ENCODE measurements at regions not wholly inside any gene's neighbourhood (a gene's known extent, or its start where the extent isn't known, plus 50 kb on each side); places are given as distances from the start of the nearest gene placed in this dataset.
"Not testable (repeated sequence)": the region's sequence is repeated elsewhere in the genome, so short reads cannot be mapped to it uniquely, and the experiment has no call there.

GRCh38 chr7:150049012-150049655 is 175.4 kb downstream of the ATP6V0E2 start:
- Mint-ChIP-seq H3K4me1 (peaks cover 0 to 21% (median 2%) of the 10 kb centered on the region in 4 donors), H3K27me3 (peaks cover 22% of the 10 kb centered on the region), H3K4me3 (peak overlapping the region in 2 of 4 donors; percentile 64 to 74)
- ATAC-seq (ENCODE audit: low read depth in 2 of 2) = peak; percentile 38 to 51
- H3K4me1 ChIP-seq (ENCODE audit: control insufficient read depth, insufficient read depth, low read length, poor library complexity, severe bottlenecking); DNase-seq; H3K36me3 ChIP-seq (ENCODE audit: control insufficient read depth, insufficient read depth, low read length); H3K27ac ChIP-seq (ENCODE audit: insufficient read depth, low read length, poor library complexity, severe bottlenecking); H3K27ac Mint-ChIP-seq; H3K9me3 ChIP-seq (ENCODE audit: control insufficient read depth in 2 of 2, low read length in 2 of 2); H3K27me3 ChIP-seq (ENCODE audit: control insufficient read depth, insufficient read depth, low read length); H3K4me3 ChIP-seq (ENCODE audit: low read depth, low read length); H3K36me3 Mint-ChIP-seq; H3K9me3 Mint-ChIP-seq: not testable (repeated sequence)

DNA sequence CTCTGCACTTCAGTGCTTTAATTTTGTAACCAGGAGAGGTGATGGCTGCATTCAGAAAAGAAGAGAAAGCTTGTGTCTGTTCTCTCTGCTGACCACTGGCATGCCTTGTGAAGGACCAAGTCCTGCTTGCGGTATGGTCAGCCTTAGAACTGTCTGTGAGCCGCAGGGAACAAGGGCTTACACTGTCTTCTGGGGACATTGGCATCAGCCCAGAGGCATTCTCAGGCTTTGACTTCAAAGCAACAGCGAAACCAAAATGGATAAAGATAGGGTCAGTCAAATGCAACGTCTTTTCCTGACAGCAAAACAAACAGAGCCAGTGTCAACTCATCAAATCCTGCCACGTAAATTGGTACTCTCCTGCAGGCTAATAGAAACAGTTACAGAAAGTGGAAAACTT is 179.6 kb downstream of the ATP6V0E2 start:
- Mint-ChIP-seq H3K27me3 (peaks cover 11% of the 10 kb centered on the region), H3K4me1 (peaks cover 0 to 14% (median 1%) of the 10 kb centered on the region in 4 donors)
- not testable (repeated sequence) for H3K36me3 ChIP-seq (ENCODE audit: control insufficient read depth, insufficient read depth, low read length); H3K27ac Mint-ChIP-seq; DNase-seq; ATAC-seq (ENCODE audit: low read depth in 2 of 2); H3K9me3 Mint-ChIP-seq; H3K4me3 Mint-ChIP-seq; H3K27ac ChIP-seq (ENCODE audit: insufficient read depth, low read length, poor library complexity, severe bottlenecking); H3K27me3 ChIP-seq (ENCODE audit: control insufficient read depth, insufficient read depth, low read length); H3K4me3 ChIP-seq (ENCODE audit: low read depth, low read length); H3K9me3 ChIP-seq (ENCODE audit: control insufficient read depth in 2 of 2, low read length in 2 of 2); H3K36me3 Mint-ChIP-seq; H3K4me1 ChIP-seq (ENCODE audit: control insufficient read depth, insufficient read depth, low read length, poor library complexity, severe bottlenecking)

DNA sequence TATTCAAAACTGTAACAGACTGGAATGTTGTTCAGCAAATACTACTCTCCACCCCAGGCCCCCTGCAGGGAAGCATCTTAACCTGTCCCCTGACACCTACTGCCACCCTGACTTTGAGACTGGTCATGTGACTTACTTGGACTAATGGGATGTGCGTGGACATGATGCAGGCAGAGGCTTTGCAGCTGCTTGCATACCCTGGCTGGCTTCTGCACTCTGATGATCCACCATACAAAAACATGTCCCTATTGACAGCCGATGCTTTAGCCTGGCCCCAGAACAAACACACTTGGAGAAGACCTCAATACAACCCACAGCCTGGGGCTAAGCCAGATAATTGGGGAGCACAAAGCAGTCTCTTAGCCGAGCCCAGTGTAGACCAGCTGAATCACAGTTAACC is 180.5 kb downstream of the ATP6V0E2 start:
- not testable (repeated sequence) for H3K4me1 ChIP-seq (ENCODE audit: control insufficient read depth, insufficient read depth, low read length, poor library complexity, severe bottlenecking); H3K4me3 ChIP-seq (ENCODE audit: low read depth, low read length); H3K4me3 Mint-ChIP-seq; H3K27me3 ChIP-seq (ENCODE audit: control insufficient read depth, insufficient read depth, low read length); H3K27me3 Mint-ChIP-seq; H3K36me3 Mint-ChIP-seq; H3K27ac ChIP-seq (ENCODE audit: insufficient read depth, low read length, poor library complexity, severe bottlenecking); H3K9me3 Mint-ChIP-seq; DNase-seq; H3K27ac Mint-ChIP-seq; H3K36me3 ChIP-seq (ENCODE audit: control insufficient read depth, insufficient read depth, low read length); ATAC-seq (ENCODE audit: low read depth in 2 of 2); H3K9me3 ChIP-seq (ENCODE audit: control insufficient read depth in 2 of 2, low read length in 2 of 2)
- peaks cover 0 to 12% (median 1%) of the 10 kb centered on the region in 4 donors for H3K4me1 Mint-ChIP-seq

GRCh38 chr7:150060259-150061221 is 186.8 kb downstream of the ATP6V0E2 start:
- not testable (repeated sequence) for H3K27ac ChIP-seq (ENCODE audit: insufficient read depth, low read length, poor library complexity, severe bottlenecking); H3K9me3 ChIP-seq (ENCODE audit: control insufficient read depth in 2 of 2, low read length in 2 of 2); H3K4me1 Mint-ChIP-seq; H3K4me1 ChIP-seq (ENCODE audit: control insufficient read depth, insufficient read depth, low read length, poor library complexity, severe bottlenecking); H3K4me3 ChIP-seq (ENCODE audit: low read depth, low read length); H3K27me3 Mint-ChIP-seq; H3K9me3 Mint-ChIP-seq; H3K36me3 Mint-ChIP-seq; H3K27me3 ChIP-seq (ENCODE audit: control insufficient read depth, insufficient read depth, low read length); H3K4me3 Mint-ChIP-seq; H3K36me3 ChIP-seq (ENCODE audit: control insufficient read depth, insufficient read depth, low read length); H3K27ac Mint-ChIP-seq
- DNase-seq (peak in 2 of 3 donors; percentile 54 to 78), ATAC-seq (ENCODE audit: low read depth in 2 of 2) (peak; percentile 90 to 97)

DNA sequence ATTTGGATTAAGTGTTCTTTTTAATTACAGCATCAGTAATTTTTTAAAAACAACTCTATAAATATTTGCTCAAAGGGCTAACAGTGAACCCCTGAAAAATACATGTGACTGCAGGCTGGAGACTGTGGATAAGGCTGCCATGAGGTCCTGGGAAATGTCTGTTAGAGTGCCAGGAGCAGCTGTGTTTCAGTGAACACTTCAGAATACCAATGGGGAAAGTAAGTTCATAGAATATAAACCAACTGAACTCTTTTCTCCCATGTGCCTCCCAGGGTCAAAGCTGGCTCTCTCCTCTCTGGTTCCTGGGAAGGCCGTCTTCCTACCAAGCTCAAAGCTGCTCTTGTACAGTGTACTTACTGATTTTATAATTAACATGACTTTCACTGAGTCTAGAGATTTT is 189.4 kb downstream of the ATP6V0E2 start:
- H3K4me1 ChIP-seq (ENCODE audit: control insufficient read depth, insufficient read depth, low read length, poor library complexity, severe bottlenecking); H3K27ac Mint-ChIP-seq; ATAC-seq (ENCODE audit: low read depth in 2 of 2): not testable (repeated sequence)

DNA sequence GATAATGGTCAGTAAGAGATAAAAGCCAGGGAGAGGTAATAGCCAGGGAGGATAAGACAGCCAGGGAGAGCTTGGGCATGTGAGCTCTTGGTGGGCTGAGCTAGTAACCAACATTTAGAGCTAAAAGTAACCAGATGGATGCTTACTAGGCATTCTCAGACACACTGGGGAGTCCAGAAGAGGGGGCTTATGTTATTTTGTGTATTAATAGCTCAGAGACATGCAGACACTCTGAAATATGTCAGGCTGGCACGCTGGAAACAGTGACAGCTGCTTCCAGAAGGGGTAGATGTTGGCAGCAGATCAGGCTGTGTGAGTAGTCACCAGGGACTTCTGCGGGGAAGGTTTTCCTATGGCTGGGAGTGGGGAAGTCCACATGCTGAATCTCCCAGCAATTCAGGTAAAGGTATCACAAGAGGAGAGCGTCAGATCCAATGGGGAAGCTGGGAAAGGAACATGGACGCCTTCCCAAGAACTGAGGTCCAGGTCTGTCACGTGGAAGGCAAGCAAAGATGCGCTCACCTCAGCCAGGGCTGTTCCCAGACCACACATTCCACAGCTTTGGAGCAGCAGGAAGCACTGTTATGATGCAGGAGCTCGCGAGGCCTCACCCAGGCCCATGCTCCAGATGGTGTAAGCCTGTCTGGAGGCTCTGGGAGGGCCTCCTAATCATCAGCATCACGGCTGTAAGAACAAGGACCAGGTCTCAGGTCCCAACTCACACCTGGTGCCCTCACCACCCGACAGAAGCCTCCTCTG is 196.0 kb downstream of the ATP6V0E2 start:
- not testable (repeated sequence) for DNase-seq; H3K36me3 Mint-ChIP-seq; H3K9me3 ChIP-seq (ENCODE audit: control insufficient read depth in 2 of 2, low read length in 2 of 2); H3K27me3 ChIP-seq (ENCODE audit: control insufficient read depth, insufficient read depth, low read length); H3K27me3 Mint-ChIP-seq; H3K4me3 Mint-ChIP-seq; H3K9me3 Mint-ChIP-seq; H3K4me1 ChIP-seq (ENCODE audit: control insufficient read depth, insufficient read depth, low read length, poor library complexity, severe bottlenecking); H3K4me3 ChIP-seq (ENCODE audit: low read depth, low read length); ATAC-seq (ENCODE audit: low read depth in 2 of 2); H3K36me3 ChIP-seq (ENCODE audit: control insufficient read depth, insufficient read depth, low read length); H3K27ac ChIP-seq (ENCODE audit: insufficient read depth, low read length, poor library complexity, severe bottlenecking); H3K4me1 Mint-ChIP-seq
- H3K27ac Mint-ChIP-seq = peak overlapping the region in 1 of 3 donors; percentile 74

More for the DNA sequence above, 189.4 kb downstream of the ATP6V0E2 start:
- not testable (repeated sequence) for H3K36me3 ChIP-seq (ENCODE audit: control insufficient read depth, insufficient read depth, low read length); H3K9me3 Mint-ChIP-seq; H3K27ac ChIP-seq (ENCODE audit: insufficient read depth, low read length, poor library complexity, severe bottlenecking); H3K4me3 Mint-ChIP-seq; H3K27me3 ChIP-seq (ENCODE audit: control insufficient read depth, insufficient read depth, low read length); H3K27me3 Mint-ChIP-seq; H3K9me3 ChIP-seq (ENCODE audit: control insufficient read depth in 2 of 2, low read length in 2 of 2); H3K36me3 Mint-ChIP-seq; H3K4me3 ChIP-seq (ENCODE audit: low read depth, low read length); DNase-seq; H3K4me1 Mint-ChIP-seq

- not testable (repeated sequence) for DNase-seq; ATAC-seq (ENCODE audit: low read depth in 2 of 2); H3K36me3 Mint-ChIP-seq
Observed at GRCh38 chr7:150077543-150077942, 203.8 kb downstream of the ATP6V0E2 start.

More at GRCh38 chr7:150077543-150077942, 203.8 kb downstream of the ATP6V0E2 start:
- H3K27me3 Mint-ChIP-seq; H3K27ac ChIP-seq (ENCODE audit: insufficient read depth, low read length, poor library complexity, severe bottlenecking); H3K9me3 ChIP-seq (ENCODE audit: control insufficient read depth in 2 of 2, low read length in 2 of 2); H3K4me3 Mint-ChIP-seq; H3K4me1 ChIP-seq (ENCODE audit: control insufficient read depth, insufficient read depth, low read length, poor library complexity, severe bottlenecking); H3K4me3 ChIP-seq (ENCODE audit: low read depth, low read length); H3K27ac Mint-ChIP-seq; H3K36me3 ChIP-seq (ENCODE audit: control insufficient read depth, insufficient read depth, low read length); H3K27me3 ChIP-seq (ENCODE audit: control insufficient read depth, insufficient read depth, low read length); H3K9me3 Mint-ChIP-seq; H3K4me1 Mint-ChIP-seq: not testable (repeated sequence)
